CD4-positive, alpha-beta T cell (primary cell): ENCODE measurements at regions not wholly inside any gene's neighbourhood (a gene's known extent, or its start where the extent isn't known, plus 50 kb on each side); places are given as distances from the start of the nearest gene placed in this dataset.

Source experiments
- ATAC-seq: fragments of 200-7000 bp; cut with Tn5 transposase; one replicate; pipeline ENCODE4 v1.10.0; 2022; ENCODE audit warnings: mild to moderate bottlenecking; ENCODE audit not compliant: poor library complexity
- CTCF ChIA-PET: fragments of 350-600 bp; sonication (Branson Sonifier 250); formaldehyde crosslinking; loops from one replicate; lab custom pipeline; 2021; ENCODE audit warnings: antibody characterized with exemption, inconsistent platforms; lab: Charles Lee
- POLR2A ChIA-PET: fragments of 350-600 bp; sonication (Branson Sonifier 250); formaldehyde crosslinking; loops from one replicate; lab custom pipeline; 2021; ENCODE audit warnings: antibody characterized with exemption, inconsistent platforms; lab: Charles Lee
- DNase-seq, 14 experiments: peaks; one replicate each; pipeline ENCODE4 v3.0.0-alpha.2; 2013 to 2020; ENCODE audit warnings: mixed read lengths in 2 of 14
- H3K27ac ChIP-seq, 2 donors: one replicate each; pipeline versions ENCODE4 v1.5.1 to v1.7.0; 2013; ENCODE audit warnings: low read length in 2 of 2, low read depth in 1 of 2, mild to moderate bottlenecking in 1 of 2
- H3K27me3 ChIP-seq, 2 experiments: 1 replicate in 1 of 2; 2 replicates in 1 of 2; pipeline versions ENCODE4 v1.6.1 to v1.7.0; 2013; ENCODE audit warnings: low read length in 2 of 2, control low read depth in 1 of 2, mild to moderate bottlenecking in 1 of 2, moderate library complexity in 1 of 2; ENCODE audit not compliant: insufficient read depth in 2 of 2, control insufficient read depth in 1 of 2
- H3K36me3 ChIP-seq: one replicate; pipeline ENCODE4 v1.6.1; 2013; ENCODE audit warnings: low read length, control low read depth; ENCODE audit not compliant: insufficient read depth
- H3K4me1 ChIP-seq: one replicate; pipeline ENCODE4 v1.6.1; 2013; ENCODE audit warnings: low read length, control low read depth; ENCODE audit not compliant: insufficient read depth
- H3K4me3 ChIP-seq: one replicate; pipeline ENCODE4 v1.5.1; 2013; ENCODE audit warnings: mild to moderate bottlenecking, low read length, moderate library complexity
- H3K9me3 ChIP-seq, 2 experiments: 1 replicate in 1 of 2; 2 replicates in 1 of 2; pipeline versions ENCODE4 v1.6.1 to v1.7.0; 2013; ENCODE audit warnings: low read length in 2 of 2, mild to moderate bottlenecking in 2 of 2, control low read depth in 1 of 2, moderate library complexity in 1 of 2; ENCODE audit not compliant: control insufficient read depth in 1 of 2, insufficient read depth in 1 of 2
- H3K27ac Mint-ChIP-seq: one replicate; pipeline ENCODE4 v1.8.0; 2020; ENCODE audit warnings: mixed read lengths
- H3K27me3 Mint-ChIP-seq: one replicate; pipeline ENCODE4 v1.8.0; 2021; ENCODE audit warnings: mixed read lengths
- H3K36me3 Mint-ChIP-seq: one replicate; pipeline ENCODE4 v1.8.0; 2021; ENCODE audit warnings: low read depth, mixed read lengths
- H3K4me1 Mint-ChIP-seq: one replicate; pipeline ENCODE4 v1.8.0; 2021; ENCODE audit warnings: low read depth, mixed read lengths
- H3K4me3 Mint-ChIP-seq: one replicate; pipeline ENCODE4 v1.8.0; 2020; ENCODE audit warnings: mild to moderate bottlenecking, mixed read lengths
- H3K9me3 Mint-ChIP-seq: one replicate; pipeline ENCODE4 v1.8.0; 2020; ENCODE audit warnings: mixed read lengths
- intact Hi-C, 2 experiments: fragments of 100-400 bp; cut with DNase I in 1 of 2; cut with micrococcal nuclease in 1 of 2; formaldehyde crosslinking; loops; one replicate each; pipeline versions ENCODE4 v1.15.1 to v1.9.0; 2023 to 2025; cut with DNase I, micrococcal nuclease
- TF ChIP-seq, protein P1 (sequence below): fragments of 200-600 bp; IDR thresholded peaks from one replicate; pipeline ENCODE4 v1.8.0; 2022; ENCODE audit warnings: antibody characterized with exemption, mild to moderate bottlenecking

DNA sequence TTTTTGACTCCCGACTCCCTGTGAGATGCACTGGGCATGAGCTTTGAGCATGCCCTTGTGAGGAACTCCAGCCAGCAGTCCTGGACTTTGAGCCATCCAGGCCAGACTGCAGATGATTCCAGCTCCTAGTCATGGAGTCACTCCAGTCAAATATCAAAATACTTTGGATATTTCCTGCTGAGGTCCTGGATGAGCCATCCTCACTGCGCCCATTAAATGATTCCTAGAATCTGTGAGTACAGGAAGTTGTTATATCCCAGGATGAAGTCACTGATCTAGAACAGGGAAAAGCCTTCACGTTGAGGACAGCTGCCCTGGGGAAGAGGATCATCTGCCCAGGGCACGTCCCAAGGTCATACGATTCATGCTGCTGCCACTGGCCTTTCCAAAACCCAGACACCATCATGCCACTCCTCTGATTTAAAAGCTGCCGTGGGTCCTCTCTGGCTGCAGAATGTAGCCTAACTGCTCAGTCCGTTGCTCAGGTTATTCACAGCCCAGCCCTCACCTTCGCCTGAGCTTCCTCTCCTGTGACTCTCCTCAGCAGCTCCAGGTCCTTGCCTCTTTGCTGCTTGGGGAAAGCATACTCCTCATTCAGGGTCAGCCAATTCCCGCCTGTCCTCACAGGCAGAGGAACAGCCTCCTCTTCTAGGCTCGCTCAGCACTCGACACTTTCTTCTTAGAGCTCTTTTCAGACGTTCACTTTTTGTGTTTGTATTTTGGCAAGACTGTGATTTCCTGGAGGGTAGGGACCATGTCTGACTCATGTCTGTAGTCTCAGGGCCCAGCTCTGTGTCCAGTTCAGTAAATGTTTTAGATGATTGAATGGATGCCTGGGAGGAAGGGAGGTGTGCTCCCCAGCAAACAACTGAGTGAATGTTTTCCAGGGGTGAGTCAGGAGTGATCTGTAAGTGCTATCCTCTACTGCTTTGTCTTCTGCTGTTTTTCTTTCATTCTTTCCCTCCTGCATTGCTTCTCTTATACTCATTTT is 157.8 kb downstream of the SNX10 start:
- intact Hi-C loops: no loop called here
- Mint-ChIP-seq H3K36me3 (no peaks in the 10 kb centered on the region), H3K27me3 (peaks cover 20% of the 10 kb centered on the region), H3K9me3 (no peaks in the 10 kb centered on the region), H3K27ac (no peak overlapping the region), H3K4me1 (no peaks in the 10 kb centered on the region), H3K4me3 (no peak overlapping the region)
- H3K27me3 ChIP-seq: peaks cover 0 to 3% of the 10 kb centered on the region in 2 experiments
- ATAC-seq (no peak), DNase-seq (no peak)
- TF ChIP-seq, protein P1, sequence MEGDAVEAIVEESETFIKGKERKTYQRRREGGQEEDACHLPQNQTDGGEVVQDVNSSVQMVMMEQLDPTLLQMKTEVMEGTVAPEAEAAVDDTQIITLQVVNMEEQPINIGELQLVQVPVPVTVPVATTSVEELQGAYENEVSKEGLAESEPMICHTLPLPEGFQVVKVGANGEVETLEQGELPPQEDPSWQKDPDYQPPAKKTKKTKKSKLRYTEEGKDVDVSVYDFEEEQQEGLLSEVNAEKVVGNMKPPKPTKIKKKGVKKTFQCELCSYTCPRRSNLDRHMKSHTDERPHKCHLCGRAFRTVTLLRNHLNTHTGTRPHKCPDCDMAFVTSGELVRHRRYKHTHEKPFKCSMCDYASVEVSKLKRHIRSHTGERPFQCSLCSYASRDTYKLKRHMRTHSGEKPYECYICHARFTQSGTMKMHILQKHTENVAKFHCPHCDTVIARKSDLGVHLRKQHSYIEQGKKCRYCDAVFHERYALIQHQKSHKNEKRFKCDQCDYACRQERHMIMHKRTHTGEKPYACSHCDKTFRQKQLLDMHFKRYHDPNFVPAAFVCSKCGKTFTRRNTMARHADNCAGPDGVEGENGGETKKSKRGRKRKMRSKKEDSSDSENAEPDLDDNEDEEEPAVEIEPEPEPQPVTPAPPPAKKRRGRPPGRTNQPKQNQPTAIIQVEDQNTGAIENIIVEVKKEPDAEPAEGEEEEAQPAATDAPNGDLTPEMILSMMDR: no peak
- no peaks in the 10 kb centered on the region for H3K36me3 ChIP-seq
- H3K4me3 ChIP-seq: no peak overlapping the region
- H3K27ac ChIP-seq: no peak overlapping the region
- H3K9me3 ChIP-seq: no peaks in the 10 kb centered on the region
- H3K4me1 ChIP-seq: no peaks in the 10 kb centered on the region
- CTCF ChIA-PET: interaction anchor here (1.2 kb wide), 1 partner anchor 11 kb away, joined by 3 read pairs; no protein-coding TSS in a partner anchor
- POLR2A ChIA-PET: no interaction called here

DNA sequence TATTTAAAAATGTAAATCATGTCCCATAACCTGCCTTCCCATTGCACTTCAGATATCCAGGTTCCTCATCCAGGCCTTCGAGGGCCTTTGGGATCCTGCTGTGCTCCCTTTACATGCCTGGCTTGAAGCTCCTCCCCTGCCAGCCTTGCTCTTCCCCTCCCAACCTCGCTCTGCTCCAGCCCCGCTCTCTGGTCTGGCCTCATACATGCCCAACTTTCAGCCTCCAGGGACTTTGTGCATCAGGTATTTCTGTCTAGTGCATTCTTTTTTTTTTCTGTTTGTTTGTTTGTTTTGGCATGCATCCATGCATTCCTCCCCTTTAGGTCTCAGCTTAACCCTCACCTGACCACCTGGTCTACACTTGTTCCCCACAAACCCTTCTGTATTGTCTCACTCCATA is 160.3 kb downstream of the SNX10 start:
- H3K9me3 ChIP-seq: no peaks in the 10 kb centered on the region
- ATAC-seq: no peak

DNA sequence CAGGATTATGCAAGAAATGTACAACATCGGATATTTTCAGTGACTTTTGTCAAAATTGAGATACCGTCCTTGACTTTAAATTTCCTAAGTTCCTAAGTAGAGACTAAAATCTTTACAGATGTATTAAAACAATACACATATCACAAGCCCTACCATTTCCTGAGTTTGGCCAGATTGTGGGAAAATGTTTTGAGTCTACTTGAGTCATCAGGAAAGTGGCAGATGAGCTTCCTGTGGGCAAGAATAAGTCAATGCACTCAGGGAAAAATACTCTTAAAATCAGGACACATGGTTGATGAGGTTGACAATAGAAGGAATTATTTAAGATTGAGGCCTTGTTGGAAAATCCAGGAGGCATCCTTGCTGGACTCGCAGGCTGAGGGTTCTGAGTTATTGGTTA is 162.5 kb downstream of the SNX10 start:
- ChIA-PET POLR2A (no interaction called here), CTCF (interaction anchor here (0.8 kb wide), 1 partner anchor 9 kb away, joined by 4 read pairs; no protein-coding TSS in a partner anchor)
- no peak overlapping the region for H3K4me3 Mint-ChIP-seq
- H3K9me3 Mint-ChIP-seq: no peaks in the 10 kb centered on the region
- H3K4me1 ChIP-seq: no peaks in the 10 kb centered on the region
- TF ChIP-seq, protein P1: no peak
- no peaks in the 10 kb centered on the region for H3K36me3 ChIP-seq
- no peak overlapping the region for H3K4me3 ChIP-seq
- no peak for DNase-seq
- no peak for ATAC-seq
- H3K36me3 Mint-ChIP-seq: no peaks in the 10 kb centered on the region
- intact Hi-C loops: no loop called here
- no peaks in the 10 kb centered on the region for H3K4me1 Mint-ChIP-seq
- H3K27me3 ChIP-seq: no peaks in the 10 kb centered on the region
- no peaks in the 10 kb centered on the region for H3K9me3 ChIP-seq
- no peak overlapping the region for H3K27ac ChIP-seq
- no peak overlapping the region for H3K27ac Mint-ChIP-seq
- peaks cover 3% of the 10 kb centered on the region for H3K27me3 Mint-ChIP-seq

More for the DNA sequence above, 160.3 kb downstream of the SNX10 start:
- Histone ChIP-seq H3K27me3 (no peaks in the 10 kb centered on the region), H3K4me1 (no peaks in the 10 kb centered on the region), H3K36me3 (no peaks in the 10 kb centered on the region), H3K4me3 (no peak overlapping the region), H3K27ac (no peak overlapping the region)
- DNase-seq: no peak
- Mint-ChIP-seq H3K4me3 (no peak overlapping the region), H3K27ac (no peak overlapping the region), H3K27me3 (peaks cover 11% of the 10 kb centered on the region), H3K4me1 (no peaks in the 10 kb centered on the region), H3K36me3 (no peaks in the 10 kb centered on the region), H3K9me3 (no peaks in the 10 kb centered on the region)
- intact Hi-C loops: no loop called here
- TF ChIP-seq, protein P1: no peak
- POLR2A ChIA-PET: no interaction called here
- CTCF ChIA-PET: no interaction called here
